ENCODE measurements at regions not wholly inside any gene's neighbourhood (a gene's known extent, or its start where the extent isn't known, plus 50 kb on each side); places are given as distances from the start of the nearest gene placed in this dataset.

DNA sequence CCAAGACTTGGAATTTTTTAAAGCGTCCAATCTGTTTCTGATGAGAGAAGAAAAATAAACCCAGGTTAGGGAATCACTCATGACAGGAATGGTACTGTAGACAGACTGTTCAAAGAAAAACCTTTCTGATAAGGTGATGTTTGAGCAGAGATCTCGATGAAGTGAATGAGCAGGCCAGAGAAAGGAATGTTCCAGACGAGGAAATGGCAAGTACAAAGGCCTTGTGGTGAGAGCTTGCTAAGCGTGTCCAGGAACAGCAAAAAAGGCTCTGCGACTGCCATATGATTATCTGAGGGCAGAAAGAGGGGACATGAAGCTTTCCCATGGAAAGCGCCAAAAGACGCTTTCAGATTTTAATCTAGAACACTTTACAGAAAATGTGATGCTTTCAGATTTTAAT lies 458.4 kb upstream of the SOX5 start:
- DNase-seq, result no peak

DNA sequence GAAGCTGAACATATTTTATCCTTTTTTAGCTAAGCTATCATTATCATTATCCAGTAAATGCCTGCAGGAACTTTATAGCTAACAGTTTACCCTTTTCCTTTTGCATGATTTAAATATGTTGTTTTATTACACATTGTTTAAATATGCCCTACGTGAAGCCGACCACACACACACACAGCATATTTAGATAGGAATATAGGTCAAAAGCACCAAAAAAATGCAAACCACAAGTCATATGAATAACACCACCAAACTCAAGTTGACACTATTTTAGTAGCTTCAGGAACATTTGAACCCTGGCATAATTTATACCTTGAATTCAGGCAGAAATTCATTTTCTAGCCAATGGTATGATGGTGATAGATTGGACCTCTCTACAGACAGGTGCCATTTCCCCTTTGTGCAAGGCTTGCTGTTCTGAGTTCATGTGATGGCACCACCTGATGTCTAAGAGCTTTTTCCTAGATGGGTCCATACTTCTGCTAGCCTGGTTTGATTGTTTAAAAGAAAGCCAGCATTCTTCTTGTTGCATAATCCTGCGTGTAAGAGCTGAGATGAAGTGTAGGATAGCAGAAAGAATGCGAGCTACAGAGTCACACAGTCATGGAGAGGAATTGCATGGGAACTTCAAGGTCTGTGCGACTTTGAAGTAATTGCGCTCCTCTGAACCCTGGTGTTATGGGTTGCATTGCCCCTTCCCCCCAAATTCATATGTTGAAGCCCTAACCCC lies 454.8 kb upstream of the SOX5 start:
- no peak for DNase-seq

DNA sequence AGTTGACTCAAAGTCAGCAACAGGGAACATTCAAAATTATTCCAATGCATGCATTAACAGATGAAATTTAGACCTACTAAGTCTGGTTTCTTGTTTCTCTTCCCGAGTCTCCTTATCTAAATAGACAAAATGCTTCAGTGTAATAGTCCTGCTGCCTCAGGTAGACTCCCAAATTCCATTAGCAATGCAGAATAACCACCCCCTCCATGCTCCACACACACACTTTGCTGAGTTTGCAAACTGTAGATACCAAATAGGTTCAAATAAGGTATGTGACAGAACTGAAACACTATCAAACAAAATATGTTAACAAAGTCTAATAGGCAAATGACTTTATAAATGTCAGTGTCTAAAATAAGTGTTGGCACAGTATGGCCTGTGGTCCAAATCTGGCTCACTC lies 451.1 kb upstream of the SOX5 start:
- DNase-seq, result no peak

DNA sequence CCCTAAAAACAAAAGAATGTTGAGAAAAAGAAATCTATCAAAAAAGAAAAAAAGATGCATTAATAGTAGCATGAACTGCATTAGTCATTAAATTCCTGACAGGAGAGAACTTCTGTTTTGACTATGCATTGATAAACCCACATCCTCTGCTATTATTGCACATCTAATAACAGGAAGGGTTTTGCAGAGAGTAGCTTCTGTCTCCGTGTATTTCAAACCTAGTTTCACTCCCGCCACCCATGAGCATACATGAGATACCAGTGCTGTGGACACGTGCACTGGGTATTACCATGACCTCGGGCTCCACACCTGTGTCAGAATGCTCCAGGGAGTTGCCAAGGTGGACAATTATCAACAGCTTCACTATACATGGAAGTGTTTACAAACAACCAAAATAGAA lies 449.1 kb upstream of the SOX5 start:
- DNase-seq, result peak in 1 of 2 donors; percentile 4

DNA sequence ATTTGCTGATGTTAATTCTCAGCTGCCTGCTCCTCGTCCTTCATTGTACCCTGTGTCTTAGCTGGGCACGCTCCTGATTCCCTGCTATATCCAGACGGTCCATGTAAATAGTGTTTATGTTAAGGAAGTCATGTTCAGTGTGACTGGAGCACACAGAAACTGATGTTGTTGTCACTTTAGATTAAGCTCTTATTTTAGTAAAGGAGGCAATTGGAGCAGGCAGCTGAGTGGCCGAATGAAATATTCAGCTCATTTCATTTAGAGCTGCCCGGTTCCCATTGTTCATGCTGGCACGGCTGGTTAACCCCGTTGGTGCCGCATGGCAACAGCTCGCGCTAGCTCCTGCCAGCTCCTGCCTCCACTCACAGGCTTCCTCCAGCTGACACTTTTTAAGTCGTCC lies 446.8 kb upstream of the SOX5 start:
- no peak for DNase-seq

DNA sequence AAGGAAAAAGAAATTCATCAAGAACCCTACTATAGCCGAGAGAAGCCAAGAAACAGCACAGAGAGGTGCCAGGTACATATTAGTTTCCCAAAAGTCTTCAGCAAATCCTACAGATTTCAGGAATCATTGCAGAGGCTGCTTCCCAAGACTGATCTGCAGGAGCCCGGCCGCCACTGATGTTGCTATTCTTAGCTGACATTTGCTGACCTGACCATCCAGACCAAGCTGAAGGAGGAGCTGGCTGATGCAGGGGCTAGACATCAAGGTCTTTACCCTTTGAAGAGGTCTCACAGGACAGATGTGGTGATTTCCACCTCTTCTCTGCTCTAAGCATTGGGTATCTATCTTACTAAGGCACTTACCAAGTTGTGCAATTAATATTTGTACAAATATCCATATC lies 444.8 kb upstream of the SOX5 start:
- DNase-seq, result no peak

DNA sequence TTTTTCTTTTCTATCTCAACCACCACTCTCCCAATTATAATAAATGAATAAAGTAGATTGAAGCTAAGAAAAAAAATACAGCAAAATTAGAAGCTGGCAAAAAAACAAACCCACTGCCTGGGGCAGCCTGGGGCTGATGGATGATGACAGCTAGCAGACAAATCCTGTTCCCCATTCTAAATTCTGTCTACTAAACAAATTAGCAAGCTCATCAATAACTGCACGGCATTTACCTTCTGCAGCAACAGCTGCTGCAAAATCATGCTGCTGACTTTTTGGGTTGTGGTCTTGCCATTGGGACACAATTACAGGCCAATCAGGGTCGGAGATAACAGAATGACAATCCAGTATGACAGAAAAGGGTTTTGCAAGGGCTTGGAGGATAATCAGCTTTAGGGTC lies 443.6 kb upstream of the SOX5 start:
- no peak for DNase-seq

DNA sequence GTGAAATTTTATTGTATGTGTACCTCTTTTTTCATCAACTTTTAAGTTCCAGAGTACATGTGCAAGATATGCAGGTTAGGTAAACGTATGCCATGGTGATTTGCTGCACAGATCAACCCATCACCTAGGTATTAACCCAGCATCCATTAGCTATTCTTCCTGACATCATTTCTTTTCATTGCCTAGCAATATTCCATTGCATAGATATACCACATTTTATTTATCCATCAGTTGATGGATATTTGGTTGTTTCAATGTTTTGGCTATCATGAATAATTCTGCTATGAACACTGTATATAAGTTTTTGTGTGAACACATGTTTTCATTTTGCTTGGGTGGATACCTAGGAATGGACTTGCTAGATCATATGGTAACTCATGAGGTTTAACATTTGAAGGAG lies 439.9 kb upstream of the SOX5 start:
- DNase-seq, result no peak

DNA sequence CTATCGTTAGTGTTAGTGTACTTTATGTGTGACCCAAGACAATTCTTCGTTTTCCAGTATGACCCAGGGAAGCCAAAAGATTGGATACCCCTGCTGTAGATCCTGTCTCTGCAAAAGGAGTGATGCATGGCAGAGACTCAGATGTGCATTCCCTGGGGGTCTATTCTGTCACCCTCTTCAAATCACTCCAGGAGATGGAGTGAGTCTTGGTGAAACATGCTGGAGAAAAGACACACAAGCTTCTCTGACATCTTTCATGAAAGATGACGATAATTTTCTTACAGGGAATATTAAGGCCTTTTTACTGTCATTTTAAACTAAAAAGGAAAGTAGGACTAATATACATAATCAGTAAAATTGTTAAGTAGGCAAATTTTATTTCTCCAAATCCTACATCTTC lies 437.9 kb upstream of the SOX5 start:
- DNase-seq, result no peak

DNA sequence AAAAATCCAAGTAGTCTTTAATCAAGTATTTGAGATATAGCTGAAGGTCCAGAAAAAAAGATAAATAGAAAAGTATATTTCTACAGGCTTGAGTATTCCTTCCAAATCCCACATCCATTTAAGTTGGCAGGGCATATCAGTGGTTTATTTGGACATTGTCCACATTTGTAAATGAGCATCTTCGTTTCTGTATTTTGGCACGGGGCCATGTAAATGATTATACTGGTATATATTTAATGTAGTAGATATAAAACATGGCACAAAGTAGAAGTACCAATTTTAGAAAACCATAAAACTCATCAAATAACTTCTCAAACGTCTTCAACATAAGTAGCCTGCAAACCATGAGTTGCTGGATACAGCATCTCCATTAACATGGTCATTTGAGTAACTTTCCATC lies 437.4 kb upstream of the SOX5 start:
- no peak for DNase-seq

DNA sequence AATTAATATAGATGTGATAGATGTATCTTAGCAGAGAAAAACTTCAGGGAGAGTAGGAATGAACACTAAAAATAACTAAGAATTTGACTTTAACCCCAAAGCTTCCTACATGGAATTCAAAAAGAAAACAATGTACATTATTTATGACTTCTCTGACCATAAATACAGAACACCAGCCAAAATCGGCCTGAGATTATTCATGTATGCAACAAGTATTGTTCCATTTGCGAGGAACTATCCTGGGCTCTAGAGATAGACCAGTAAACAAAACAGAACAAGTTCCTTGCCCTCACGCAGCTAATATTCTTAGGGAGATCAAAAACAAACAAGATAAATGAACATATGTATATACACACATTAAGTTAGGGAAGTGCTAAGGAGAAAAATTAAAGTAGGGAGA lies 432.3 kb upstream of the SOX5 start:
- no peak for DNase-seq

DNA sequence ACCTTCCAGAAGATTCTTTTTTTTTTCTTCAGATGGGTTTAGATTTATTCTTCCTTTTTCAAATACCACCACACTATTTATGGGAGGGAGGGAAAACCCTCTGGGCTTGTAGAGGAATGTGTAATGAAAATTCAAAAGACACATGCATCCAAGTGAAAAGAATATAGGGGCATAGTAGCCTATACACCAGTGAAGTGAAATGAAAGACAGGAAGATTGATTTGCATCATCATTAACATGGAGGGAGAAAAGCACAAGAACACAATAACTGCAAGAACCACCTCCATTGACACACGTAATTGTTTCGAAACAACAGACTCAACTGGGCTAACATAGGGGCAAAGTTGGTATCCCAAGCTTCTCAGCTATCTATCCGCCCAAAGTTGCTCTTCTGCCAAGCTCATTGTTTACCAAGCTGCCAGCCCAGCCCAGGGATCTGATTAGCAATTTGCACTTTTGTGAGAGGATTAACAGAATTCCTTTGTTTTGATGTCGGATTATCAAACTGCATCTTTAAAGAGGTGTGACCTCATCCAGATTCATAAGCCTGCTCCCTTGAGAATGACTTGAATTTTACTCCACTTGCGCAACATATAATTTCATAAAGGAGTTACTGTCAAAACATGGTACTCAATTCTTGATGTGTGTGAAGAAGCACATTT lies 430.5 kb upstream of the SOX5 start:
- DNase-seq, result no peak

DNA sequence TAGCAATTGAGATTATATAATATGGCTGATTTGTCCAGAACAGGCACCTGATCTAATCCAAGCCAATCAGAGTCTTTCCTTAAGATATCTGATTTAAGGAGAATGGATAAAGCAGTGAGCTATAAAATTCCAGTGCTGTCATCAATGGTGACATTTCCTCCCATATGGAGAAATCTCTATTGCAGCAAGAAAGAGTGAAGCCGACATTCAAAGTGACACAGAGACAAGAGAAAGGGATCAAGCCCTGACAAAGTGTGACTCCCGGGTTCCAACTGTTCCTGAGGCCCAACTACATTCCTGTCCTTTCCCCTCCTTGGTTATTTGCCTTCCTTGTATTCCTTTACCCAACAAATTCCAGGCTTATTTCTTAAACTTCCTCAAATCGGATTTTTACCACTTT lies 430.0 kb upstream of the SOX5 start:
- DNase-seq, result no peak

DNA sequence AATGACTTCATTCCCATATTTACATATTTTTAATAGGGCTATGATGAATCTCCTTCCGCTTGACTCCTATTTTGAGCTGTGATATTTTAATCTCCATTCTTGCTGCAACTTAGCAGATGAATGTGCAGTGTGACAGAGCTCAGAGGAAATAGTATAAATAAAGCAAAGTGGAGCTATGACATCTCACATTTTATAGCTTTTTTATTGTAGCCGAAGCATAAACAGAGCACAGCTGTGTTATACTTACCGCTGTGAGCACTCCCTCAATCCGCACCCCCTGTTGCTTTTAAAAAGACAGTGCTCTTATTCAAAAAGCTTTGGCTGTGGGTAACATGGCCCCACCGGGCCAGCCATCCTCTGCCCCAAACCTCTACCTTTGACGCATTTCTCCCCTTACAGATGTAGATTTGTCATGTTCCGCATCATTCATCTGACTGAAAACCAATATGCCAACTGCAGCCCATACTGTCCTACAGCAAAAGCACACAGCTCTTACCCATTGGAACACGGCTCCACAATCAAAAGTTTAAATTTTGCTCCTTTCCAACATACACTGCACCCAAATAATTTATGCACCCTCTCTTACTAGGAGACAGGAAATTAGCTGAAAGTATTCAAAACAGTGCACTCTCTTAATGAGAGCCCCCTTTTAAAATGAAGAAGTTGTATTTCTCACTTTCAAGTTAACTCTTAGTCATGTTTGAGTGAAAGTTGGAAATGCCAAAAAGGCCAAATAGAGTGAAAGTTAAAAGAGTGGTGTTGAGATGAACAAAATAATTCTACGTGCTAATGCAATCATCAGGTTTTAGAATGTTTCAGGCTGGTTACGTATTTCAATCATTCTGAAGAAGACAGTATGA lies 429.3 kb upstream of the SOX5 start:
- no peak for DNase-seq

DNA sequence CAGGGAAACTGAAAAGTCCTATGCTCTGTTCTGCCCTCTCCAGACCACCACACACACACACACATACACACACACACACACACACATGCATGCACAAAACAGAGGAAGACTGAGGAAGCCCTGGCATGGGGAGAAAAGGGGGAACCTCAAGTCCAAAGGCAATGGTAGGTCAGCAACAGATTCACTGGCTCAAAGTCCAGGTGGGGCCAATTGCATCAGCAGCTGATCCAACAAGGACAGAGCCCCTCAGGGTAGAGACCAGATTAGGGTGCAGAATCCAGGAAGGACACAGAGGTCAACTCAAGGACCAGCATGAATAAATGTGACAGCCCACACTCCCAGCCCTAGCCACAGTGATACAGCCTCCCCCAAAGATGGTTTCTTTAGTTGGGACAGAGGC lies 425.0 kb upstream of the SOX5 start:
- DNase-seq, result no peak

DNA sequence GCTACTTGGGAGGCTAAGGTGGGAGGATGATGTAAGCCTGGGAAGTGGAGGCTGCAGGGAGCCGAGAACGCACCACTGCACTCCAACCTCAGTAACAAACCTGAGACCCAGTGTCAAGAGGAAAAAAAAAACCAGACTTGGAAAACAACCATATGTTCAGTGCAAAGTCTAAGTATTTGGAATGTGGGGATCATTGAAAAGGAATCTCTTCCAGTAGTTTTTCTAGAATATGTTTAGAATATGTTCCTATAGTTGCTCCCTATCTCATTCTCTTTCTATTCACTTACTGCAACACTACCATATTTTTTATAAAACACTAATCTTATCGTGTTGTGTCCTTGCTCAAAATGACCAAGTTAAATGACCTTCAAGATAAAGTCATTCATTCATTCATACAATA lies 423.5 kb upstream of the SOX5 start:
- DNase-seq, result no peak

DNA sequence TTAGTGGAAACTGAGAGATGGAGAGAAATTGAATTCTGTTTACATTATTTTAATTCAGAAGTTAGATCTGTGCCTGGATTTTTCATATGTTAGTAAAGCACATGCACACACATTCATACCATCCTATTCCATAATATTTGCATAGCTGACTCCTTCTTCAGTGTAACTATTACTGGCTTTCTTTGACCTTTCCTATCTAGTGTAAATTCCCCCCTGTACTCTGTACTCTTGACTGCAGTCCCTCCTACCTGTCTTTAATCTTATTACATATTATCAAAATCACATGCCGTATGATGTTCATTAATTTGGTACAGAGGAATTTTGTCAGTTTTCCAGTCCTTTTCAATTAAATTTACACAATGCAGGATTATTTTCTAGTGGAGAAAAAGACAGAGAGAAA lies 417.0 kb upstream of the SOX5 start:
- no peak for DNase-seq

DNA sequence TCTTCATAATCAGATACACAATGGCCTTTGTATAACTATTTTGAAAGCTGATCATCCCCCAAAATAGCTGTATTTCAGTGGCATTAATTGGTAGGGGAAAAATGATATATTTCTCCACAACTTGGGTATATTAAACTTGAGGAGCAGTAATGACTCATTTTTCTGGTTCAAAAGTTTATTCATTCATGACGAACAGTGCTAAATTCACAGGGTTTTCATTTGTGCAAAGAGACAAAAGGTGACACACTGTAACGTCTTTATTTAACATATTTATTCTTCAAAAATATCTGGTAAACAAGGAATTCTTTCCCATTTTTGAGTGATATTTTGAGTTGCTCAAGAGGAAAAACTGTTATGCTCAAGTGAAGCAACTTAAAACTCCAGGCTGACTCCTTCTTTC lies 415.5 kb upstream of the SOX5 start:
- no peak for DNase-seq

DNA sequence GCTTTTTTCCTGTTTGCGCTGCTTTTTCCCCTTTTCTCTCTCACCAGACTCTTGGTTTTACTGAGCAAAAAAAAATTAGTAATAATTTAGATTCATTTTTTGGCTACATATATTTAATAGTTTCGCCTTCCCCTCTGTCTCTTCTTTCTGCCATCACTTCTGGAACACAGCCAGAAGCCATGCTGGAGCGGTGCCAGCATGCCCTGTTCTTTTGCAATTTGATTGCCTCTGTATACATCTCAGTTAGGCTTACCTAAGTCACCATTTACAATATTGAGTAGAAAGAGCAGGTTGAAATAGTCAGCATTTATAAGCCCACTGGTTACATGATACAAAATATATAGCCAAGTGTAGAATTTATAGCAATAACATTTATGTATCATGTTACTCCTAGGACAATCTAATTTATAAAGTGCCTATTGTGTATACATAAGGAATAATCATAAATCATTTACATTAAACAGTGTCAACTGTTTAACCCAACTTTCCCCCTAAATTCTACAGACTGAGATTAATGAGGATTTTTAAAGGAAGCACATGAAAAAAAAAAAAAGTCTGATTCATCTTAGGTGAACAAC lies 413.8 kb upstream of the SOX5 start:
- no peak for DNase-seq

DNA sequence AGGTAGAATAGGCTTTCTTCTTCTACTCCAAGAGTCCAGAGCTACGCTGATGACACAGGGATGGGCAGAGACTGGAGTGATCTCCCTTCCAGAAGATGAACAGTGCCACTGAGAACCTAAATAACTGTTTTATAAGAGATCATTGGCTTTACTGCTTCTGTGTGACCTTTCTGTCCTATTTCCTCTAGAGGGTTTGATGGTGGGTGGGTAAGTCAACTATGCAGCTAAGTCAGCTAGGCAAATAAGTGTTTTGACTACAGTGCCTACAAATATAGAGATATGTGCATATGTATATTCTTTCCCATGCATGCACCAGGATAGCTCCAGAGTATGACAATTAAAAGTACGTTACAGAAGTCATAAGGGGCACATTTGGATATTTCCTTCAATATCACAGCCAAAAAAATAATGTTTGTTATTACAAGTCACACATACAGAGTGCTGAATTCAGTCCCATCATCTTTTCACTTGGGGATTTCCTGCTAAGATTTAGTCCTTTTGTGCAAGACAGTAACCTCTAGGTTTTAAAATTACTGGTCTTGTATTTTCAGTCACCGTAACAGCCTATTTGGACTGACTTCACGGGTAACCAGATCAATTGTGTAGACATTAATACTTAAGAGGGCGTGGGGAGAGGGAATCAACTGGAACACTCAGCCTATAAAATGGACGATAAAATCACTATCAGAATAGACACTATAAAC lies 412.6 kb upstream of the SOX5 start:
- DNase-seq, result no peak

DNA sequence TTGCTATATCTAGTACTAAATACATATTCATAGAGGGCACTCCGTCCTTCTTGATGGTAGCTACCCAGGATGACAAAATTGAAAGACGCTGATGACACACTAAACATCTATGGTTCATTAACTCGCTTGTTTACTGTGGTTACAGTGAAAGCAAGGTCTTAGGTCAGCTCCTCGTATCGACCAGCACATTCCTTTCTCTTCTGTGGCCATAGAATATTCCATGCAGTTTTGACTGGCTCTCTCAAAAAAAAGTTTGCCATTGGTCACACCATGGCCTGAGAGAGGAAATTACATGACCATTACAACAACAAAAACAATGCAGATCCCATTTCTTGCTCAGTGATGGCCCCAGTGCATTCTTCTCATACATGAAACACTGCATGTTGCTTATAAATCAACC lies 411.4 kb upstream of the SOX5 start:
- DNase-seq, result no peak

DNA sequence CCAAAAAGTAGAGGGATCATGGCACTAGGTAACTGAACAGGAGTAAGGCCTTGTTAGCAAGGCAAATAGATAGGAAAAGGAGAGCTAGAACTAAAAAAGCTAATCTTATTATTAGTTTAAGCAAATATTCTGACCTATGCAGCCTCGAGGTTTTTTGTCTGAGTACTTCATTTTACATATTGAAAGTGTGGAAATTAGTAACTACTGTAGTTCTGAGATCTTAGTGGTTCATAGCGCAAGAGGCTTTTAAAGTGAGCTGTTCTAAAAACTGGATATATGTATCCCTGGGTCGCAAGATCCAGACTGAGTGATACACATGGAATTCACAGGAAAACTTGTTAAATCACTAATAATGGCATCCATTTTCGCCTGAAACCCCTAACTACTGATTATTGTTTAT lies 411.0 kb upstream of the SOX5 start:
- DNase-seq, result no peak

DNA sequence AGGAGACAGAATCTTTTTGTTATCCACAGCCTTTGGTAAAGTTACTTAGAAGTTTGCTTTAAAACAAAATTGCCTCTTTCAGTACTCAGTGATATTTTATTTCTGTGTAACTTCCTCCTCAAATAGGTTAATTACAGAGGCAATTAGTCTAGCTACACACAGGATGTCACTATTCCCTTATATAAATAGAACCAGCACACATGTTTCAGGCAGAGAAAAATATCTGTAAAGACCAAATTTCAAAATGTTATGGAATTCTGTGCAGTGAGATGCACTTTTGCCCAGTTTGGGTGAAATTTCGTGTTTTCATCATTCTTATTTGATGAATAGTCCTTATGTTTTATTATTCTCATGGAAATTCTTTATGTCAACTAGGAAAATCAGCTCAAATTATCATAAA lies 410.6 kb upstream of the SOX5 start:
- no peak for DNase-seq
